ENCODE measurements at regions not wholly inside any gene's neighbourhood (a gene's known extent, or its start where the extent isn't known, plus 50 kb on each side); places are given as distances from the start of the nearest gene placed in this dataset.

DNA sequence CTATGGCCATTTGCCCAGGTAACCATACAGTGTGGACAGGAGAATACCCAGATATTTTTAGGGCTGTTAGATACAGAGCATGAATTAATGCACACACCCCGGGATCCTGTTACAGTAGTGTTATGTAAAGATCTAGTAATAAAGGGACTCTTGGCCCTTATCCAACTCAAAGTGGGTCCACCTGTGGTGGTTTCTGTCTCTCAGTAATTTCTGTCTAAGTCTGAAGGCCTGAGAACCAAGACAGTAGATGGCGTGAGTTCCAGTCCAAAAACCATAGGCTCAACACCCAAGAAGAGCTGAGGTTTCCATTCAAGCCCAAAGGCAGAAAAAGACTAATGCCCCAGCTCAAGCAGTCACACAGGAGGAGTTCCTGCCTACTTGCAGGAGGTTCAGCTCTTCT is 277.7 kb downstream of the ZEB1 start:
- TF ChIP-seq, protein P1, sequence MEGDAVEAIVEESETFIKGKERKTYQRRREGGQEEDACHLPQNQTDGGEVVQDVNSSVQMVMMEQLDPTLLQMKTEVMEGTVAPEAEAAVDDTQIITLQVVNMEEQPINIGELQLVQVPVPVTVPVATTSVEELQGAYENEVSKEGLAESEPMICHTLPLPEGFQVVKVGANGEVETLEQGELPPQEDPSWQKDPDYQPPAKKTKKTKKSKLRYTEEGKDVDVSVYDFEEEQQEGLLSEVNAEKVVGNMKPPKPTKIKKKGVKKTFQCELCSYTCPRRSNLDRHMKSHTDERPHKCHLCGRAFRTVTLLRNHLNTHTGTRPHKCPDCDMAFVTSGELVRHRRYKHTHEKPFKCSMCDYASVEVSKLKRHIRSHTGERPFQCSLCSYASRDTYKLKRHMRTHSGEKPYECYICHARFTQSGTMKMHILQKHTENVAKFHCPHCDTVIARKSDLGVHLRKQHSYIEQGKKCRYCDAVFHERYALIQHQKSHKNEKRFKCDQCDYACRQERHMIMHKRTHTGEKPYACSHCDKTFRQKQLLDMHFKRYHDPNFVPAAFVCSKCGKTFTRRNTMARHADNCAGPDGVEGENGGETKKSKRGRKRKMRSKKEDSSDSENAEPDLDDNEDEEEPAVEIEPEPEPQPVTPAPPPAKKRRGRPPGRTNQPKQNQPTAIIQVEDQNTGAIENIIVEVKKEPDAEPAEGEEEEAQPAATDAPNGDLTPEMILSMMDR (IDR thresholded peaks at IDR 0.05; ENCODE audit: low read length), result no peak
- no peak for TF ChIP-seq EZH2 (IDR thresholded peaks at IDR 0.05; ENCODE audit: borderline replicate concordance, low read length)

Data from OCI-LY1 (cell line).